T-helper 2 cell treated with Interferon-gamma antibody and Interleukin-4, amounts not matched to agents 100 ng/mL and 5 ng/mL, for 36 hours (primary cell): ENCODE measurements at regions not wholly inside any gene's neighbourhood (a gene's known extent, or its start where the extent isn't known, plus 50 kb on each side); places are given as distances from the start of the nearest gene placed in this dataset.
"Not testable (repeated sequence)": the region's sequence is repeated elsewhere in the genome, so short reads cannot be mapped to it uniquely, and the experiment has no call there.

Experiments
- intact Hi-C: fragments of 100-400 bp; cut with micrococcal nuclease; formaldehyde crosslinking; loops from one replicate; pipeline ENCODE4 v1.15.1; 2023

DNA sequence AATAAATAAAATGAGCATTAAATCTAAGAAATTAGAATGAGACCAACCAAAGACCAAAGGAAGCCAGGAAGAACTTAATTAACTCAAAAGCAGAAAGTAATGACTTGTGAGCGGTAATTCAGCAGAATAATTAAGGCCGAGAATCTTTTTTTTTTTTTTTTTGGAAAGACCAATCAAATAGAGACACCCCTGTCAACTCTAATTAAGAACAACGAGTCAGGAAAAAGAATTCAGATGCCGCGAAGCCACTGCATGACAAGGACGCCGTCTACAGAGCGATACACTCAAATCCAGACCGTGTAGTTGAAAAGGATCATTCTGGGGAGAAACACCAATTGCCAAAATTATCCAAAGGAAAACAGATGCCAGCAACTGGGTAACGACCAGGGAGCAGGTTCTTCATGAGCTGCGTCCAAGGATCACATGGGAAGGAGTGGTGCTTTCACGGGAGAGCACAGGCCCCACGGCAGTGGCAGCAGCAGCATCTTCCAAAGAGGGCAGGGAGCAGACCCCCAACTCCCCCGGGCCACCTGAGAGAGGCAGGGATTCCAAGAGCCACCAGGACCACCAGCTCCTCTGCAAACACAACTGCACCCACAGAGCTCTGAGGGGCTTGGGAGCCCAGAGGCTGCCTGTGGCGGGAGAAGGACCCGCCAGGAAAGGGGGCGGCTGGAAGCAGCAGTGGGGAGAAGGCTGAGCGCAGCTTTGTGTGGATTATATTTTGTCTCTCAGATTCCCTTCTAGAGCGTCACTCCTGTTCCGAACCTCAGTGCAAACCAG, 469.8 kb downstream of the BRD1 start:
- intact Hi-C loops: no loop called here

DNA sequence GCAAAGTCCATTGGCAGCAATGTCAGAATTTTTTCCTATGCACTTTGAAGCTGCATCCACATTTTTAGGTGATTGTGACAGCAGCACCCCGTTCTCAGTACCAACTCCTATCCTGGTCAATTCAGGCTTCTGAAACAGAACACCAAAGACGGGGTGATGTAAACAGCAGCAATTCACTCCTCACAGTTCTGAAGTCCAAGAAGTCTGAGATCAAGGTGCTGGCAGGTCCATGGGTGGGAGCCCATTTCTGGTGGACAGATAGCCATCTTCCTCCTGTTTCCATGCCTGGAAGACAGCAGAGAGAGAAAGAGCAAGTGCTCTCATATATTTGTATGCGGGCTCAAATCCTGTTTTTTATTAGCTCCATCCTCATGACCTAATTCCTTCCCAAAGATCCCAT, 471.2 kb downstream of the BRD1 start:
- intact Hi-C loops: no loop called here

DNA sequence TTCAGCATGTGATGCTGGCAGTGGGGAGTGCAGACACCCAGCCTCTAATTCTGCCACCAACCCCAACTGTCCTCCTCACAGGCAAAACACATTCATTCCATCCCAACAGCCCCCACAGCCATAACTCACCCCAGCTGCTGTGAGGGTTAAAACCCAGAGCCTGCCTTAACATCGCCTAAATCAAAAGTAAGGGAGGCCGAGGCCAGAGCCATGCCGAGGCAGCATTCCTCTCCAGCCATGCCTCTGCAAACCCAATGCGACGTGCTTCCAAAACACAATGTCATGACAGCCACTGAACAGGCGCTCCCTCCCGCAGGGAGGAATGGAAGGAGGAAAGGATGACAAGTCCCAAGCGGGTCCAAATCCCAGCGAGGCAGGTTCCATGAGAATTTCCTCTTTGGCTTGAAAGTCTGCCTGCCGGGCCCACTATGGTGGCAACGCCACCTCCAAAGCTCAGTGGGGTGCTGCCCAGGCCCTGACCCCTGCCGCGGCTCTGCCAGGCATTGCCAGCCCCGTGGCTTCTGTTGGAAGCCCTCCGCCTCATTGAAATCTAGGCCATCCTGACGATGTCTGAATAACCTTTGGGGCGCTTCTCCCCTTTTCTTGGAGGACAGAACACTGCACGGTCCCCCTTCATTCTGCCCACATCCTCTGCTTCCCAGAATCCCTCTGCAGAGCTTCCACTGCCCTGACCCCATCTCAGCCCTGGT, 472.3 kb downstream of the BRD1 start:
- intact Hi-C loops: no loop called here

DNA sequence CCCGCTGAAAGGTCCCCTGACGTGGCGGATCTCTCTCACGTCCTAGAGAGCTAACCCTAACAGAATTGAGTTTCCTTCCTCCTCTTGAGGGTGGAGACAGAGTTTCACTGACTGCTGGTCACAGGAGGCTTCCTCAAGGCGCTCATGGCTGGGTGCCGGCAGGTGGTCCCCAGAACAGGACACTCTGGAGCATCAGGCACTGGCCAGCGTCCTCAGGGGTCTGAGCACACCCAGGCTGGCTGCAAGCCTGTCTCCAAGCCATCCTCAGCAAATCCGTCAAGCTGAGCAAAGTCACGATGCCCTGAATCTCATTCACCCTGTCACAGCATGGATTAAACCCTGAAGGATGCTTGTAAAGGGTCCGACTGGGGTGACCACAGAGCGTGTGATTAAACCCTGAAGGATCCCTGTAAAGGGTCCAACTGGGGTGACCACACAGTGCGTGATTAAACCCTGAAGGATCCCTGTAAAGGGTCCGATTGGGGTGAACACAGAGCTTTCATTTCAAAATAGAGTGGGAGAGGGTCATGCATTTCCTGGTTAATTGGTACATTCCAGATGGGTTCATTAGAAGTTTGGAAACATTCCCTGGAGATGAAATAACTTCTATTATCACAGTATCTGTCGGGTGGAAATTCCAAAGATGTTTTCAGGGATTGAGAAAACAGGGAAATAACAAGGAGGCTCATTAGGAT, 473.0 kb downstream of the BRD1 start:
- intact Hi-C loops: no loop called here

DNA sequence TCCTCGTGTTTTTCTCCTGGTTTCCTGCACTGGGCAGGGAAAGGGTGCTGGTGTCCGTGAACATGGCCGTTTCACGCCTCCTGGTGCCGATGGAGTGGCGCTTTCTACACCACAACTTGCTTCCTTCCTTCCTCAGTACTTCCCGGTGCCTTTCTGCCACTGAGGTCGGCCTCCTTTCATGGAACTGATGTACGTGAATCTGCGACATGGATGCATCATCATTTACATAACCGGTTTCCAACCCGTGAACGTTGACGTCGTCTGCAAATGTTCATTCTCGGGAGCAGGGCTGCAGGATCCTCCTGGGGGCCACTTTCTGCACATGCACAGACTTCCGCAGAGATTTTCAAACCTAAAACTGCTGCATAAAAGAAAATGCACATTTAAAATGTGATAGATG, 474.4 kb downstream of the BRD1 start:
- intact Hi-C loops: no loop called here

DNA sequence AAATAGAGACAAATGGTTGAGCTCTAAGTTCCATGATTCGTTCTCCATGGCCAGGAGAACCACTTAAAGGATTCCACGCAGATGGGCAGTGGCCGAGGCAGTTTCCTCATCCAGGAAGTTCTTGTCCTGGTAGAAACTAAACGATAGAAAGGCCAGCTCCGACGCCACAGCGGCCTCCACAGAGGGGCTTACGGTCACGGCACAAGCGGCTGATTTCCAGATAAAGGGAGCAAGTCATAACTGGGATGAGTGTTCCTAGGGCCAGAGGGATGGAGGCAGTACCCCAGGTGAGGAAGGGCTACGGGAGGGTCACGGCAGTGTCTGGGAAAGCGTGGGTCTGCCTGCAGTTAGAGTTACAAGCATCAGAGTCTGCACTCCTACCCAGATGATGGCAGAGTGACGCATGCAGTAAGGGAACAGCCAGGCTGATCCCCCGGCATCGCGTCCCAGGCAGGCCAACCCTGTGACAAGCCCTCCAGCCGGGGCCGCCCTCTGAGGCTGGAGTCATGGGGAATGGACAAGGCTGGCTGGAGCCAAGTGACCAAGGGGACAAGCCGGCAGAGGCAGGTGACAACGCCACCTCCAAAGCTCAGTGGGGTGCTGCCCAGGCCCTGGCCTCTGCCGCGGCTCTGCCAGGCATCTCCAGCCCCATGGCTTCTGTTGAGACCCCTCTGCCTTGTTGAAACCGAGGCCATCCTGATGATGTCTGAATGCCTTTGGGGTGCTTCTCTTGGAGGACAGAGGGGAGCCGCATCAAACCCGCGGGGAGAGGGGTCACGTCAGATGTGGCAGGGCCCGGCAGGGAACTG, 475.1 kb downstream of the BRD1 start:
- intact Hi-C loops: no loop called here

DNA sequence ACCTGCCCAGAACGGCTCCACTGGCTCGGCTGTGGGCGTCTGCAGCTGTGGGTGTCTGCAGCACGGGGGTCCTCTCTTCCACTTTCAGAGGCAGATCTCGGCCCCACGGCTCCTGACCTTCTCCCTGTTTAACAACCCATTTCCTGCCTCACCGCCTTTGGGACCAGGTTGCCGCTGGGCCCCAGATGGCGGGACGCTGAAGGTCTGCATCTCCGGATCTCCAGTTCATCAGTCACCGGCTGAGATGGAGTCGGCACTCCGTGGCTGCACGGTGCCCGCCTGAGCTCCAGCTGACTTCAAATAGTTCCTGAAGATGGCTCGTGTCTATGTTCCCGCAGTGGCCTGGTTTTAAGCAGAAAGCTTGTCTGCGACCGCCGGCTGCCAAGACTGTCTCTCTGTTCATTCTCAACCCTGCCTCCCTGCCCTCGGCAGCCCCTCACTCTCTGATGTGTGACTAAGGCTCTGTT, 475.9 kb downstream of the BRD1 start:
- intact Hi-C loops: no loop called here

DNA sequence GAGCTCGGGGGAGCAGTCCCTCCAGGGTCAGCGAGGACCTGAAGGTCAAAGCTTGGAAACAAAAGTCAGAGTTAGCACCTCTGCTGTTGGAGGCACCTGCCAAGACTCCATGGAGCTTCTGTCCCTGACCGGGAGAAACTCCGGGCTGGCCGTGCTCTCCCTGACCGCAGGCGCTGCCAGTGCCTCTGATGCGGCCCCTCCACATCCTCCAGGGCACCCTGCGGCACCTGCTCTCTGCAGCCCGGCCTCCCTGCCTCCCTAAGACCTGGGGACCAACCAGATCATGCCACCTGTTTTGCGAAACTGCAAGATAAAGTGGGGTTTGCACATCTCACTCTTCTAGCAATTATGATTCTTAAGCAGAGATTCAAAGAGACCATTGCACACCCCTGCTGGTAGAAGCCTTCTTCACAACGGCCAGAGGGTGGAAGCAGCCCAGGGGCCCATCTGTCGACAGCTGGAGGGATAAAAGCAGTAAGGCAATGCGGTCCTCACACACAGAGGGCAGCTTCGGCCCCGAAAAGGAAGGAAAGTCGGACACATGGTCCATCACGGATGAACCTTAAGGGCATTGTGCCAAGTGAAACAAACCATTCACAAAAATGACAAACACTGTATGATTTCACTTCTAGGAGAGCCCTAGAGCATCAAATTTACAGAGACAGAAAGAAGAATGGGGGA, 477.1 kb downstream of the BRD1 start:
- intact Hi-C loops: no loop called here

DNA sequence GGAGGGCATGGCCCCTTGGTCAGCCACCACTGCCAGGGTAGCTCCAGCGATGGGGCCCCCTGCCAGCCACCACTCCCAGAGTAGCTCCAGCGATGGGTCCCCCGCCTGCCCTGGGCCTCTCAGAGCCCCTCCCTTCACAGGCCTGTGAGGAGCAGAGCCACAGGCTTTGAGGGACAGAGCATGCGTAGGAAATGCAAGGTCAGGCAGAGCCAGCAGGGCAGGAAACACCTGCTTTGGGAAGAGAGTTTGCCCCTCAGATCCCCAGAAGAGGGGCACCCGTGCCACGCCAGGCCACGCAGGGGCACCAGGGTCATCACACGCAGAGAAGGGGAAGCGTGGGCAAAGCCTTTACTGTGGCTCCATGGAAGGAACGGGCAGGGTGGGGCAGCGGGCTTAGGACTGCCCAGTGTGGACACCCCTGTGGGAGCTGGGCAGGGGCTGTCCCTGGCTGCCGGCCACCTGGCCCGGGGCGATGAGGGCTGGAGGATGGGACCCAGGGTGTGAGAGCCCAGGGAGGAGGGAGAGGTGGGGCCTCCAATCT, 477.8 kb downstream of the BRD1 start:
- intact Hi-C loops: no loop called here

DNA sequence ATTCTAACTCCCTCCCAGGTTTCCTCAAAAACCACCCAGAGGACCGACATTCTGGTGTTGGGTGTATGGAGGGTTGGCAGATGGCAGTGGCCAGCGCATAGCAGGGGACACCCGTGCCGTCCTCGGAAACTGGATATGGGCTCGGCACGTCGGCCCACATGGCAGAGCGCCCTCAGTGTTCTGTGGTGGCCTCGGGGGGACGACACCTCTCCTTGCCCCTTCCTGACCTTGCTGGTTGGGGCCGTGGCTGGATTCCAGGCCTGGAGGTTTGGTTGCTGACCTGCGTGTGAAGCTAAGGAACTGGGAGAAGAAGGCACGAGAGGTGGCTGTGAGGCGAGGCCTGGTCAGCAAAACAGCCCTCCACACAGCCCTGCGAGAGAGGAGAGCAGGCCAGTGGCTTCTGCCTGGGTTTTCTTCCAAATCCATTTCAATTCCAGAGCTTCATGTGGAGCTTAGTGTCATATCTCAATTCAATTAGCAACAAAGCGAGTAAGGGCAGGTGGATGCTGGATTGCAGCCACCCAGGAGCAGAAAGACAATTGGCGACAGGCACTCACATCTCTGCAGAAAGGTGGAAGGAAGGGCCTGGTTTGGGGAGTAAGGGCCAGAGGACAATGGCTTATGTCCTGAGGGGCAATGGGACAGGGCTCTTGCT, 478.4 kb downstream of the BRD1 start:
- intact Hi-C loops: no loop called here

DNA sequence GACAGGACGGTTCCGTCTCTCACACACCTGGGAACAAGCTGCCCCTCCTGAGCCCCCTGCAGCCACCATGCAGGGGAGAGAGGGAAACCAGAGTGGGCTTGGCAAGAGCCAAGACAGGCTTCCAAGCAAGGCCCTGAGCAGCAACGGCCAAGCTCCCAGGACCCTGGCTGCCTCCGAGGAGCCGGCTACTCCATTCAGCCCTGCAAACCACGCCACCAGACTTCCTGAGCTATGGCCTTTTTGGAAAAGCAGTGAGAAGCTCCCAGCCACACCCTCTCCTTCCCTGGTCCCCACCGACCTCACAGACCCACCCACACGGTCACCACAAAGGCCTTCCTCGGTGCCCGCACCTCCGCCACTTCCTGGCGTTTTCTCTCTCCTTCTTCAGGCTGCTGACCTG, 479.0 kb downstream of the BRD1 start:
- intact Hi-C loops: no loop called here

DNA sequence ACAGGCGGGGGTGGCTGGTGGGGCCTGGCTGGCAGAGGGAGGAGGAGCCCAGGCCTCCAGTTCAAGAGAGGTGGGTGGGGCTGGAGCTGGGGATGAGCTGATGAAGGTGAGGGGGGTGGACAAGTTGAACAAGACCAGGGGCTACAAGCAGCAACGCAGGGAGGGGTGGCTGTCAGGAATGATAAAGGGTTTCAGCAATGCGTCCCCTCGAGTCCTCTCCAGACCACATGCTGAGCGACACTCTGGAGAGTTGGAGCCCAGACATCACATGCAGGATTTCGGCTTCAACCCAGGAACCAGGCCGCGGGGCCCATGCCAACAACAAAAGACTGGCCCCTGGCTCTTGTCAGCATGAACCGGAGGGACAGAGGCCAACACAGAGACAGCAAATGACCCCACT, 480.3 kb downstream of the BRD1 start:
- intact Hi-C loops: no loop called here

DNA sequence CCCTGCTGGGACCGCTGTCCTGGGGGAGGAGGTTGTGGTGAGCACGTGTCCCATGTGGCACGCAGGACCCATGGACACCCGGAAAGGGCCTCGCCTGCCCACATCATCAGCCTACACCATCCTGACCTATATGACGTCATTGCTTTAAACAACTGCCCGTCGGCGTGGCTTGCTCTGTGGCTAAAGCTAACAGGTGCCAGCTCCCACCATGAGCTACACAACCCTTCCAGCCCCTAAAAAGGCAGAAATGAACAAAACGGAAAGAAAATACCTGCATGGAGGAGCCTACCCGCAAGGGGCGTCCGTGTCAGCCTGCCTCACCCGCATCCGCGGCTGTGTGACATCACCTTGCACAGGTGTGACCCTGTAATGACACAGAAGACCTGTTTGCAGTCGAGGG, 481.8 kb downstream of the BRD1 start:
- intact Hi-C loops: no loop called here

DNA sequence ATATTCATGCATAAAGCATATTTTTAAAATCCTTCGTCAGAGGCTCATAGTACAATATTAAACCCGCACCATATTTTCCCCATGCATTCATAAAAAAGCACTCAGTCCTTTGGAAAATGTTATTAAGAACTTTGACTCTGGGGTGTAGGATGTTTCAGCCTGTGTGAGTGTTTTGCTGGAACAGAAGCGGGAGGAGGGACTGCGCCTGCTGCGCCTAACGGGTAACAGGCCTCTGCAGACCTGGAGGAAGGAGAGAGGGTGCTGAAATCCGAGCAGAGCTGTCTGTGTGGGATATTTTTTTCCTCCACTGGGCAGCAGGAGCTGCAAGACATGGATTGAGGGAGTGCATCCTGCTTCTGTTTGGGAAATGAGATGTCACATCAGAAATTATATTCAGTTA, 483.0 kb downstream of the BRD1 start:
- intact Hi-C loops: no loop called here

DNA sequence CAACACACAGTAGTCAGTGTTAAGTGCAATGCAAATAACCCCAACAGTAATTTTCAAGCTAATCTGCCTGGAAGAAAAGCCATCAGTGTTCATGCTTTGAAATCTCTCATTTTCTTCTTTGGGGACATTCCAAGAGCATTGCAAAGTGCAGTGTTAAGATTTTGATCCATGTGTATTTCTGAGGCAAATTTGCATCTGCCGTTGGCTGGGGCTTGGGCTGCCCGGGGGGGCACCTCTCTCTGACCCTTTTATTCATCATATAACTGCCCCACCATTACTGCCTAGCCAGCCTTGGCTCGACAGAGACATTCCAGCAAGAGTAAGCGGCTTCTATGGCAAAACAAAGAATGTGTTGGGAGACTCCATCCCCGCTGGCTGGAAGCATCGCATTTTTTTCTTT, 483.5 kb downstream of the BRD1 start:
- intact Hi-C loops: no loop called here

DNA sequence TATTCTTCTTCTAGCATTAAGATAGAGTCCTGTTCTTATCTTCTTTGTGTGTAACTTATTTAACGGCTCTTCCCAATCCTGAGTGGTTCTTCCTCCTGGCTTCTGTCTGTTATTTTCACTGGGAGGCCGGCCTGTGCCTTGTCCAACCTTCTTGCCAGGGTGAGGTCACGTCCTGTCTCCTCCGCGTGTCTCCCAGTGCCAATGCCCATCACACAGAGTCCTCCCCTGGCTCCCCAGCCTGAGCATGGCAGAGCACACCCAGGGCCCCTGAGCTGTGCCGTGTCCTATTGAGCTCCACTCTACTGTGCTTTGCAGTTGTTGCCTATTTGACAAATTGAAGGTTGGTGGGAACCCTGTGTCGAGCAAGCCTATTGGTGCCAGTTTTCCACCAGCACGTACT, 487.3 kb downstream of the BRD1 start:
- intact Hi-C loops: no loop called here

DNA sequence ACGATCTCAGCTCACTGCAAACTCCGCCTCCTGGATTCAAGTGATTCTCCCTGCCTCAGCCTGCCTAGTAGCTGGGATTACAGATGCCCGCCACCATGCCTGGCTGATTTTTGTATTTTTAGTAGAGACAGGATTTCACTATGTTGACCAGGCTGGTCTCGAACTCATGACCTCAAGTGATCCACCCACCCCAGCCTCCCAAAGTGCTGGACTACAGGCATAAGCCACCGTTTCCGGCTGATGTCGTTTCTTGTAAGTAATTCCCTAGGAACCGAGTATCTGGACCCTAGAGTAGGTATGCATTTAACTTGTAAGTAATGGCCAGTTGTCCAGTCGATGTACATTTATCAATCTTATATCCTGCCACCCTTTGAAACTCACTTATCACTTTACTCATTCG, 491.2 kb downstream of the BRD1 start:
- intact Hi-C loops: not testable (repeated sequence)

DNA sequence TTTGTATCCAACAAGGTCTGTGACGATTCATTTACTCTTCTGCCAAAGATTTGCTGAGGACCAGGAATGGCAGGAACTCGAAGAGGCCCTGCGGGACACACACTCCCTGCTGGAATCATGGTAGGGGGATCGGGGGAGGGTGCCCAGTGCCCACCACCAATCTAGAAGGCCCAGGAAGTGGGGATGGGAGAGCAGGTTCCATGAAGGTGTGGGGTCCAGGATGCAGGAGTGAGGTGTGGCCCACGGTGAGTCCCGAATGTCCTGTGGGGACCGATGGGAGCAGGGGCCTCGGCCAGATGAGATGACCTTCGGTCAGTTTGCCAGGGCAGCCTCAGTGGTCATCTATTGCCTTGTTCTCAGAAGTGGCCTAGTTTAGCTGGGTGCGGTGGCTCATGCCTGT, 492.7 kb downstream of the BRD1 start:
- intact Hi-C loops: no loop called here

DNA sequence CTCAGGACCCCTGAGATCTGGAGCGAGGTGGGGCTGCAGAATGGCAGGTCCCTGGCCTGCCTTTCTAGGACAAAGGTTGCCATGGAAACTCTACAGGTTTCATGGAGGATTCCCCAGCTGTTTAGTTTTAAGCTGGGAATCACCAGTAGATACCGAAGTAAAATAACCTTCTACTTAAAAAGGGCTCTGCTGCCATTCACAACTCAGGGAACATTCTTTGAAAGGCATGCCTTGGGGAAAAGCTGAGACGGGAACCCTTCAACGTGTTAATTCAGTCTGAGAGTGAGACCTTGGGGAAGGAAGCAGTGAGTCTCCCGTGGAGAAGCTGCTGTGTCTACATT, 493.3 kb downstream of the BRD1 start:
- intact Hi-C loops: no loop called here

DNA sequence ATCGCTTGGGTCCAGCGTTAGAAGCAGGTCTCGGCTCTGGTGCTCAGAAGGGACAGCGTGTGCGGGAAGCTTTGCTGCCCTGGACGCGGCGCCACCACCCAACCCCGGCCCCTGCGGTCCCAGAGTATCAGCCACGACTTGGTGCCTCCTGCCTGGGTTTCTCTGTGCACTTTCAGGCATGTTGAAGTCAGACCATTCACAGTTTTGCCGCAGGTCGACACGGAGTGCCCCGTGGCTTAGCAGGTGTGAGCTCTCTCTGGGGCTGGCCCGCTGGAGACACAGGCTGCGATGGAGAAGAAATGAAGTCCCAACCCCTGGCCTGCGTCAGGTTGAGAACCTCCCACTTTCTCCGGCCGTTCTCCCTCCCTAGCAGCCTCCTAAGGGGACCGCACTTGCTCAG, 494.5 kb downstream of the BRD1 start:
- intact Hi-C loops: no loop called here
